T-helper 1 cell treated with Interleukin-12 subunit alpha and Interleukin-12 subunit beta and Interleukin-4 antibody, amounts not matched to agents 30 ng/mL and 1 ng/mL, for 36 hours (primary cell): ENCODE measurements at regions not wholly inside any gene's neighbourhood (a gene's known extent, or its start where the extent isn't known, plus 50 kb on each side); places are given as distances from the start of the nearest gene placed in this dataset.
"Not testable (repeated sequence)": the region's sequence is repeated elsewhere in the genome, so short reads cannot be mapped to it uniquely, and the experiment has no call there.

Experiments
- intact Hi-C: fragments of 100-400 bp; cut with micrococcal nuclease; formaldehyde crosslinking; loops from one replicate; pipeline ENCODE4 v1.15.1; 2024

- intact Hi-C loops, result no loop called here
These were observed 236.9 kb upstream of the PRKX start for GRCh38 chrX:3950373-3950772.

GRCh38 chrX:3943965-3944364, 230.5 kb upstream of the PRKX start:
- intact Hi-C loops, result no loop called here

- intact Hi-C loops, result no loop called here
These were observed 226.7 kb upstream of the PRKX start for GRCh38 chrX:3940000-3940610.

- intact Hi-C loops, result no loop called here
These were observed 225.1 kb upstream of the PRKX start for GRCh38 chrX:3938587-3938986.

- intact Hi-C loops, result not testable (repeated sequence)
These were observed 221.7 kb upstream of the PRKX start for GRCh38 chrX:3935196-3935595.

GRCh38 chrX:3920424-3921017, 207.1 kb upstream of the PRKX start:
- intact Hi-C loops, result not testable (repeated sequence)

- intact Hi-C loops, result not testable (repeated sequence)
These were observed 206.4 kb upstream of the PRKX start for GRCh38 chrX:3919668-3920423.

GRCh38 chrX:3914813-3915212, 201.4 kb upstream of the PRKX start:
- intact Hi-C loops, result not testable (repeated sequence)

- intact Hi-C loops, result not testable (repeated sequence)
These were observed 200.6 kb upstream of the PRKX start for GRCh38 chrX:3914059-3914458.

- intact Hi-C loops, result not testable (repeated sequence)
These were observed 197.6 kb upstream of the PRKX start for GRCh38 chrX:3911012-3911411.

- intact Hi-C loops, result not testable (repeated sequence)
These were observed 197.2 kb upstream of the PRKX start for GRCh38 chrX:3910611-3911010.

- intact Hi-C loops, result not testable (repeated sequence)
These were observed 192.2 kb upstream of the PRKX start for GRCh38 chrX:3905522-3906258.

GRCh38 chrX:3902222-3902621, 188.8 kb upstream of the PRKX start:
- intact Hi-C loops, result not testable (repeated sequence)

GRCh38 chrX:3896755-3897154, 183.3 kb upstream of the PRKX start:
- intact Hi-C loops, result not testable (repeated sequence)

- intact Hi-C loops, result not testable (repeated sequence)
These were observed 169.1 kb upstream of the PRKX start for GRCh38 chrX:3882553-3882920.

GRCh38 chrX:3881898-3882552, 168.6 kb upstream of the PRKX start:
- intact Hi-C loops, result not testable (repeated sequence)

- intact Hi-C loops, result not testable (repeated sequence)
These were observed 167.9 kb upstream of the PRKX start for GRCh38 chrX:3881255-3881895.

- intact Hi-C loops, result not testable (repeated sequence)
These were observed 162.9 kb upstream of the PRKX start for GRCh38 chrX:3876393-3876792.

GRCh38 chrX:3875638-3876037, 162.2 kb upstream of the PRKX start:
- intact Hi-C loops, result not testable (repeated sequence)

- intact Hi-C loops, result not testable (repeated sequence)
These were observed 158.9 kb upstream of the PRKX start for GRCh38 chrX:3872226-3872879.
